GM12878 (cell line): ENCODE measurements at regions not wholly inside any gene's neighbourhood (a gene's known extent, or its start where the extent isn't known, plus 50 kb on each side); places are given as distances from the start of the nearest gene placed in this dataset.

ENCODE experiments used
- EZH2 ChIP-seq: IDR thresholded peaks from 2 replicates; pipeline ENCODE4 v1.6.1; 2012; ENCODE audit warnings: low read depth, mild to moderate bottlenecking, control low read depth, inconsistent platforms, low read length, borderline replicate concordance; ENCODE audit not compliant: control insufficient read depth
- POLR2AphosphoS5 ChIP-seq: IDR thresholded peaks from 2 replicates; pipeline ENCODE4 v1.6.1; 2011; ENCODE audit warnings: mild to moderate bottlenecking, low read length, inconsistent platforms
- RFX5 ChIP-seq: IDR thresholded peaks from 2 replicates; pipeline ENCODE4 v1.6.1; 2011; ENCODE audit warnings: low read depth, low read length, improper control_type of control experiment
- TCF12 ChIP-seq: IDR thresholded peaks from 2 replicates; pipeline ENCODE4 v1.6.1; 2011; ENCODE audit warnings: low read depth, mild to moderate bottlenecking, low read length
- TF ChIP-seq, protein P1 (sequence below): fragments of 450-650 bp; formaldehyde crosslinking; IDR thresholded peaks from 2 replicates; pipeline ENCODE4 v1.5.0; 2022; ENCODE audit warnings: mild to moderate bottlenecking, missing genetic modification characterization

DNA sequence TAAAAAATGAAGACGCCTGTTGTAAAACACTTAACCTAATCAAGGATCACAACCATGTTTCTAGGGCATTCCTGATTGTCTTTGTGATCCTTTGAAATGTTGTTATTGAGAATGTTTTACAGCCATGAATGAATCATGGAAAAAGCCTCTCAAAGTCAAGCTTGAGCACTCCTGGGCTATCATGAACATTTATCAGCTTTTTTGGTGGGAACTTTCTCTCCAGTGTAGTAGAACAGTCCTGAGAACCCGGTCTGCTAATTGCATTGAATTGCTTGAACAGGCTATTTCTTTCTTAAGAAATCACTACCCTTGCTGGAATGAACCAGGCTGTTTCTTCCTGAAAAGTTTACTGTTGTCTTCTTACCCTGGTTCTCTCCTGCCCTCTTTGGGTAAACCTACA is 516.5 kb downstream of the FGF9 start:
- TF ChIP-seq POLR2AphosphoS5, result no peak
- TF ChIP-seq RFX5, result no peak
- TF ChIP-seq EZH2, result no peak
- TF ChIP-seq, protein P1, sequence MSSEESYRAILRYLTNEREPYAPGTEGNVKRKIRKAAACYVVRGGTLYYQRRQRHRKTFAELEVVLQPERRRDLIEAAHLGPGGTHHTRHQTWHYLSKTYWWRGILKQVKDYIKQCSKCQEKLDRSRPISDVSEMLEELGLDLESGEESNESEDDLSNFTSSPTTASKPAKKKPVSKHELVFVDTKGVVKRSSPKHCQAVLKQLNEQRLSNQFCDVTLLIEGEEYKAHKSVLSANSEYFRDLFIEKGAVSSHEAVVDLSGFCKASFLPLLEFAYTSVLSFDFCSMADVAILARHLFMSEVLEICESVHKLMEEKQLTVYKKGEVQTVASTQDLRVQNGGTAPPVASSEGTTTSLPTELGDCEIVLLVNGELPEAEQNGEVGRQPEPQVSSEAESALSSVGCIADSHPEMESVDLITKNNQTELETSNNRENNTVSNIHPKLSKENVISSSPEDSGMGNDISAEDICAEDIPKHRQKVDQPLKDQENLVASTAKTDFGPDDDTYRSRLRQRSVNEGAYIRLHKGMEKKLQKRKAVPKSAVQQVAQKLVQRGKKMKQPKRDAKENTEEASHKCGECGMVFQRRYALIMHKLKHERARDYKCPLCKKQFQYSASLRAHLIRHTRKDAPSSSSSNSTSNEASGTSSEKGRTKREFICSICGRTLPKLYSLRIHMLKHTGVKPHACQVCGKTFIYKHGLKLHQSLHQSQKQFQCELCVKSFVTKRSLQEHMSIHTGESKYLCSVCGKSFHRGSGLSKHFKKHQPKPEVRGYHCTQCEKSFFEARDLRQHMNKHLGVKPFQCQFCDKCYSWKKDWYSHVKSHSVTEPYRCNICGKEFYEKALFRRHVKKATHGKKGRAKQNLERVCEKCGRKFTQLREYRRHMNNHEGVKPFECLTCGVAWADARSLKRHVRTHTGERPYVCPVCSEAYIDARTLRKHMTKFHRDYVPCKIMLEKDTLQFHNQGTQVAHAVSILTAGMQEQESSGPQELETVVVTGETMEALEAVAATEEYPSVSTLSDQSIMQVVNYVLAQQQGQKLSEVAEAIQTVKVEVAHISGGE (CRISPR knock-in tag), result no peak
- TF ChIP-seq TCF12, result no peak
